HEK293 (cell line): ENCODE measurements at regions not wholly inside any gene's neighbourhood (a gene's known extent, or its start where the extent isn't known, plus 50 kb on each side); places are given as distances from the start of the nearest gene placed in this dataset.

Experiments
- CTCF ChIA-PET: fragments of 350-600 bp; formaldehyde crosslinking; extraction: SDS; loops from one replicate; lab custom pipeline; 2021; ENCODE audit warnings: antibody characterized with exemption; lab: Yijun Ruan, JAX
- POLR2A ChIA-PET: fragments of 300-600 bp; formaldehyde crosslinking; extraction: SDS; loops from one replicate; lab custom pipeline; 2020; ENCODE audit warnings: antibody characterized with exemption, inconsistent platforms; lab: Yijun Ruan, JAX
- H3K27ac ChIP-seq: fragments of 200-500 bp; sonication (Bioruptor generic); 2 replicates; pipeline ENCODE4 v1.5.1; 2014; ENCODE audit warnings: low read depth, low read length, control low read depth, inconsistent platforms; ENCODE audit errors: extremely low read depth
- H3K36me3 ChIP-seq, 2 experiments: fragments of 200-500 bp in 1 of 2; sonication (Bioruptor generic) in 1 of 2; 1 replicate in 1 of 2; 2 replicates in 1 of 2; pipeline ENCODE4 v1.5.1; 2014 to 2017; ENCODE audit warnings: inconsistent platforms in 2 of 2, low read length in 2 of 2; ENCODE audit not compliant: control insufficient read depth in 2 of 2, insufficient read depth in 1 of 2
- H3K4me1 ChIP-seq: fragments of 200-500 bp; sonication (Bioruptor generic); 2 replicates; pipeline ENCODE4 v1.5.1; 2014; ENCODE audit warnings: mild to moderate bottlenecking, low read length, inconsistent platforms; ENCODE audit not compliant: control insufficient read depth, insufficient read depth
- H3K4me3 ChIP-seq: 2 replicates; pipeline ENCODE4 v1.5.1; 2011; ENCODE audit warnings: low read depth, mild to moderate bottlenecking, control low read depth, low read length, moderate library complexity
- H3K9me3 ChIP-seq: fragments of 200-500 bp; sonication (Bioruptor generic); 2 replicates; pipeline ENCODE4 v1.5.1; 2014; ENCODE audit warnings: low read depth, low read length, inconsistent platforms; ENCODE audit not compliant: control insufficient read depth, insufficient read depth
- GFI1B ChIP-seq: fragments of 450-650 bp; formaldehyde crosslinking; IDR thresholded peaks from 2 replicates; pipeline ENCODE4 v1.5.1; 2016; ENCODE audit warnings: missing biosample characterization, missing genetic modification characterization
- HOXA7 ChIP-seq: sonication (generic); formaldehyde crosslinking; IDR thresholded peaks from 2 replicates; pipeline ENCODE4 v1.8.1; 2022; ENCODE audit warnings: missing genetic modification reagents, borderline replicate concordance
- INSM2 ChIP-seq: fragments of 450-650 bp; formaldehyde crosslinking; IDR thresholded peaks from 2 replicates; pipeline ENCODE4 v1.5.1; 2016; ENCODE audit warnings: missing biosample characterization, missing genetic modification characterization
- KLF1 ChIP-seq: fragments of 450-650 bp; formaldehyde crosslinking; IDR thresholded peaks from 2 replicates; pipeline ENCODE4 v1.5.1; 2016; ENCODE audit warnings: missing biosample characterization, missing genetic modification characterization
- KLF16 ChIP-seq: fragments of 450-650 bp; formaldehyde crosslinking; IDR thresholded peaks from 2 replicates; pipeline ENCODE4 v1.5.1; 2017; ENCODE audit warnings: missing biosample characterization, missing genetic modification characterization
- MEIS1 ChIP-seq: sonication (generic); formaldehyde crosslinking; IDR thresholded peaks from 2 replicates; pipeline ENCODE4 v1.8.1; 2022; ENCODE audit warnings: missing genetic modification reagents, mild to moderate bottlenecking, borderline replicate concordance
- OVOL3 ChIP-seq: fragments of 450-650 bp; formaldehyde crosslinking; IDR thresholded peaks from 2 replicates; pipeline ENCODE4 v1.5.1; 2016; ENCODE audit warnings: missing biosample characterization, missing genetic modification characterization
- PRDM1 ChIP-seq: fragments of 450-650 bp; formaldehyde crosslinking; IDR thresholded peaks from 2 replicates; pipeline ENCODE4; 2016; ENCODE audit warnings: missing biosample characterization, missing genetic modification characterization
- SETDB1 ChIP-seq: IDR thresholded peaks from one replicate; pipeline ENCODE4 v1.6.1; 2017; ENCODE audit warnings: mild to moderate bottlenecking, low read length, moderate library complexity, mixed read lengths; ENCODE audit not compliant: insufficient read length
- SP3 ChIP-seq: fragments of 450-650 bp; formaldehyde crosslinking; IDR thresholded peaks from 2 replicates; pipeline ENCODE4 v1.5.1; 2016; ENCODE audit warnings: missing biosample characterization, missing genetic modification characterization
- SP7 ChIP-seq: fragments of 450-650 bp; formaldehyde crosslinking; IDR thresholded peaks from 2 replicates; pipeline ENCODE4 v1.5.1; 2016; ENCODE audit warnings: missing biosample characterization, missing genetic modification characterization
- YY2 ChIP-seq: fragments of 450-650 bp; formaldehyde crosslinking; IDR thresholded peaks from 2 replicates; pipeline ENCODE4 v1.5.1; 2016; ENCODE audit warnings: missing biosample characterization, missing genetic modification characterization
- ZBTB17 ChIP-seq: fragments of 450-650 bp; formaldehyde crosslinking; IDR thresholded peaks from 2 replicates; pipeline ENCODE4 v1.5.1; 2016; ENCODE audit warnings: missing biosample characterization, missing genetic modification characterization
- ZBTB20 ChIP-seq: fragments of 450-650 bp; formaldehyde crosslinking; IDR thresholded peaks from 2 replicates; pipeline ENCODE4 v1.5.1; 2016; ENCODE audit warnings: missing biosample characterization, missing genetic modification characterization
- ZBTB21 ChIP-seq: fragments of 450-650 bp; formaldehyde crosslinking; IDR thresholded peaks from 2 replicates; pipeline ENCODE4 v1.5.1; 2017; ENCODE audit warnings: missing biosample characterization, missing genetic modification characterization
- ZBTB7A ChIP-seq: fragments of 450-650 bp; formaldehyde crosslinking; IDR thresholded peaks from 2 replicates; pipeline ENCODE4 v1.5.1; 2016; ENCODE audit warnings: low read depth, missing biosample characterization, missing genetic modification characterization
- ZNF146 ChIP-seq: fragments of 450-650 bp; formaldehyde crosslinking; IDR thresholded peaks from 2 replicates; pipeline ENCODE4 v1.5.1; 2016; ENCODE audit warnings: missing biosample characterization, missing genetic modification characterization
- ZNF19 ChIP-seq: fragments of 450-650 bp; formaldehyde crosslinking; IDR thresholded peaks from 2 replicates; pipeline ENCODE4; 2016; ENCODE audit warnings: missing biosample characterization, missing genetic modification characterization, low read depth
- ZNF2 ChIP-seq: fragments of 450-650 bp; formaldehyde crosslinking; IDR thresholded peaks from 2 replicates; pipeline ENCODE4 v1.5.1; 2016; ENCODE audit warnings: missing biosample characterization, missing genetic modification characterization
- ZNF202 ChIP-seq: fragments of 450-650 bp; formaldehyde crosslinking; IDR thresholded peaks from 2 replicates; pipeline ENCODE4 v1.5.1; 2016; ENCODE audit warnings: missing biosample characterization, missing genetic modification characterization, borderline replicate concordance
- ZNF23 ChIP-seq: fragments of 450-650 bp; formaldehyde crosslinking; IDR thresholded peaks from 2 replicates; pipeline ENCODE4 v1.5.1; 2016; ENCODE audit warnings: missing biosample characterization, missing genetic modification characterization, borderline replicate concordance
- ZNF239 ChIP-seq: fragments of 450-650 bp; formaldehyde crosslinking; IDR thresholded peaks from 2 replicates; pipeline ENCODE4 v1.5.1; 2016; ENCODE audit warnings: missing biosample characterization, missing genetic modification characterization
- ZNF24 ChIP-seq: fragments of 450-650 bp; formaldehyde crosslinking; IDR thresholded peaks from 2 replicates; pipeline ENCODE4 v1.5.1; 2016; ENCODE audit warnings: missing biosample characterization, missing genetic modification characterization
- ZNF248 ChIP-seq: fragments of 450-650 bp; formaldehyde crosslinking; IDR thresholded peaks from 2 replicates; pipeline ENCODE4 v1.5.1; 2017; ENCODE audit warnings: missing biosample characterization, missing genetic modification characterization
- ZNF335 ChIP-seq: fragments of 450-650 bp; formaldehyde crosslinking; conservative IDR thresholded peaks from 2 replicates; pipeline ENCODE4 v1.5.1; 2016; ENCODE audit warnings: missing biosample characterization, missing genetic modification characterization
- ZNF473 ChIP-seq: fragments of 450-650 bp; formaldehyde crosslinking; IDR thresholded peaks from 2 replicates; pipeline ENCODE4 v1.5.1; 2017; ENCODE audit warnings: missing biosample characterization, missing genetic modification characterization
- ZNF571 ChIP-seq: fragments of 450-650 bp; formaldehyde crosslinking; IDR thresholded peaks from 2 replicates; pipeline ENCODE4 v1.5.0; 2017; ENCODE audit warnings: missing biosample characterization, missing genetic modification characterization
- ZNF623 ChIP-seq: fragments of 450-650 bp; formaldehyde crosslinking; IDR thresholded peaks from 2 replicates; pipeline ENCODE4 v1.5.1; 2016; ENCODE audit warnings: missing biosample characterization, missing genetic modification characterization
- ZNF624 ChIP-seq: fragments of 450-650 bp; formaldehyde crosslinking; IDR thresholded peaks from 2 replicates; pipeline ENCODE4 v1.5.1; 2017; ENCODE audit warnings: missing biosample characterization, missing genetic modification characterization
- ZNF639 ChIP-seq: fragments of 450-650 bp; formaldehyde crosslinking; IDR thresholded peaks from 2 replicates; pipeline ENCODE4 v1.5.1; 2016; ENCODE audit warnings: missing biosample characterization, missing genetic modification characterization
- ZNF664 ChIP-seq: fragments of 450-650 bp; formaldehyde crosslinking; IDR thresholded peaks from 2 replicates; pipeline ENCODE4 v1.5.1; 2016; ENCODE audit warnings: missing biosample characterization, missing genetic modification characterization
- ZNF777 ChIP-seq: fragments of 450-650 bp; formaldehyde crosslinking; IDR thresholded peaks from 2 replicates; pipeline ENCODE4 v1.5.1; 2017; ENCODE audit warnings: missing biosample characterization, missing genetic modification characterization, borderline replicate concordance

GRCh38 chr14:88078525-88078924 lies 73.6 kb downstream of the GPR65 start:
- ChIA-PET CTCF (interaction anchor here (0.6 kb wide), 1 partner anchor 61 kb away, joined by 3 read pairs; no protein-coding TSS in a partner anchor), POLR2A (no interaction called here)
- H3K4me3 ChIP-seq = no peak overlapping the region
- H3K4me1 ChIP-seq = no peaks in the 10 kb centered on the region
- TF ChIP-seq ZNF639 (tag by site-specific recombination) = no peak
- no peak for TF ChIP-seq INSM2 (tag by site-specific recombination)
- no peak for TF ChIP-seq OVOL3 (tag by site-specific recombination)
- TF ChIP-seq ZBTB20 (tag by site-specific recombination) = no peak
- no peak for TF ChIP-seq ZBTB7A (tag by site-specific recombination)
- TF ChIP-seq ZNF24 = no peak
- no peak for TF ChIP-seq ZNF664 (tag by site-specific recombination)
- no peak for TF ChIP-seq ZBTB21
- TF ChIP-seq SP7 (tag by site-specific recombination) = no peak
- TF ChIP-seq HOXA7 (CRISPR knock-in tag) = no peak
- no peak for TF ChIP-seq ZNF19 (tag by site-specific recombination)
- no peak for TF ChIP-seq ZNF2 (tag by site-specific recombination)
- TF ChIP-seq PRDM1 = no peak
- no peak for TF ChIP-seq ZNF335 (tag by site-specific recombination)
- TF ChIP-seq ZNF777 = no peak
- TF ChIP-seq KLF16 = no peak
- TF ChIP-seq, all 188 proteins: peak for 0
- no peaks in the 10 kb centered on the region for H3K9me3 ChIP-seq
- H3K27ac ChIP-seq = no peak overlapping the region
- no peaks in the 10 kb centered on the region for H3K36me3 ChIP-seq

- Histone ChIP-seq H3K27ac (no peak overlapping the region), H3K36me3 (no peaks in the 10 kb centered on the region), H3K4me3 (no peak overlapping the region), H3K4me1 (no peaks in the 10 kb centered on the region), H3K9me3 (no peaks in the 10 kb centered on the region)
- POLR2A ChIA-PET = no interaction called here
- TF ChIP-seq SETDB1 = no peak
- no peak for TF ChIP-seq HOXA7 (CRISPR knock-in tag)
- no peak for TF ChIP-seq SP3 (tag by site-specific recombination)
- TF ChIP-seq GFI1B (tag by site-specific recombination) = no peak
- TF ChIP-seq ZNF239 (tag by site-specific recombination) = no peak
- TF ChIP-seq ZNF202 = no peak
- no peak for TF ChIP-seq ZNF571
- TF ChIP-seq ZNF248 (tag by site-specific recombination) = no peak
- TF ChIP-seq ZNF624 (tag by site-specific recombination) = no peak
- TF ChIP-seq ZNF623 (tag by site-specific recombination) = no peak
- TF ChIP-seq YY2 (tag by site-specific recombination) = no peak
- no peak for TF ChIP-seq ZNF24
- TF ChIP-seq MEIS1 = no peak
- no peak for TF ChIP-seq ZNF473 (tag by site-specific recombination)
- no peak for TF ChIP-seq ZBTB17 (tag by site-specific recombination)
- no peak for TF ChIP-seq KLF1 (tag by site-specific recombination)
- TF ChIP-seq ZNF146 (tag by site-specific recombination) = no peak
- TF ChIP-seq ZNF23 (tag by site-specific recombination) = no peak
- CTCF ChIA-PET = no interaction called here
Measured at GRCh38 chr14:88079624-88080023, 74.7 kb downstream of the GPR65 start.
